Glomerular endothelial cell (primary cell): ENCODE measurements at regions not wholly inside any gene's neighbourhood (a gene's known extent, or its start where the extent isn't known, plus 50 kb on each side); places are given as distances from the start of the nearest gene placed in this dataset.

Source experiments
- DNase-seq: peaks from one replicate; pipeline ENCODE4 v3.0.0-alpha.2; 2011; ENCODE audit warnings: low read depth, low spot score; ENCODE audit errors: extremely low read depth

DNA sequence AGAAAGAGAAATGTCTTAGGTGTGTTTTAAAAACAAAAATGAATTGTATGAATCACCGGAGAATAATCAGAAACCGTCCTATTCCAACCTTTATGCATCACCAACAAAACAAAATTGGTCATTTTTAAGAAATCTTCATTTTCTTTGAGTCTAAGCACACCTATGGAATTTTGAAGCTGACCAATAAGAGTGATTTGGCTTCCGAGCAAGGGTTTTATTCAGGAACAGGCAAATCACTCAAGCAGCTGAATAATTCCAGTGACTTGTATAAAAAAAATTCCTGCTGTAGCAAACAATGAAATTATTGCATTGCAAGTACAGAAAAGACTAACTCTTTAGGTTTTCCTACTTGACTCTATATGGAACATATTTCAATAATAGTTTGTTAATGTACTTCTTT is 83.8 kb upstream of the FNDC3B start:
- no peak for DNase-seq

DNA sequence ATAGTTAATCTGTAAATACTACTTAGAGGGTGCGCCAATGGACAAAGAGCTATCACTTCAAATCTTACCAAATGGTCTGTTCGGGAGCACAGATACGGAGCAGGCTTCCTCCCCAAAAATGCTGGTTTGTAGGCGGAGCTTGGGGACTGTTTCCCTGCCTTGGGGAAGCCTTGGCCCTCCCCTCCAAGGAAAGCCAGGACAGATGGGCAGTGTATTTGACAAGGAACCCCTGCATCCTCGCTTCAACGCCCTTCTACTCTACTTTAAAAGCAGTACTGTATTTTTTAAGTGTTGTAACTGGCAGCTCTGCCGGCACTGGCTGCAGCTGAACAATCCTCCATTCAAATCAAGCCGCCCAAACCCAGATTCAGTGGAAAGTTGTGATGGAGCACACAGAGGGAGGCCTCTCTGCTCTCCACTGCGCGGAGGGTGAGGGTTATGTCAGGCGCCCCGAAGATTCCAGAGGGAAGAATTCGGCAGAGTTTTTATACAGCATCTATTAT is 83.1 kb upstream of the FNDC3B start:
- DNase-seq: no peak

DNA sequence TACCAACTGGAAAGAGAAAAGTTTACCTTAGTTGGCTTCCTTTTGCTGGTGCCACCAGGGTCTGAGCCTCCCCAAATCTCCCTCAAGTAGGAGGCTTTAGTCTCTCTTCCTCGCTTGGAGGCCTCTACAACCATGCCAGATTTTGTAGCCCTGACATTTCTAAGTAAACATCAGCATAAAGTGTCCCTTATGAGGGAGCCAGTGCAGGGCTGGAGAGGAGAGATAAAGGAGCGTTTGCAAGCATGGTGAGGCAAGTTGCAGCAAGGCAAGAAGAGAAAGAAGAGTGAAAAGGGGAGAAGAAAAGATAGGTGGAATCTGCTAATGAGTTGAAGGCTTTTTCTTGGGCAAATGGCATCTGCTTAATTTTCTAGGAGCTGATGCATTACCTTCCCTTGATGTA is 82.7 kb upstream of the FNDC3B start:
- no peak for DNase-seq

DNA sequence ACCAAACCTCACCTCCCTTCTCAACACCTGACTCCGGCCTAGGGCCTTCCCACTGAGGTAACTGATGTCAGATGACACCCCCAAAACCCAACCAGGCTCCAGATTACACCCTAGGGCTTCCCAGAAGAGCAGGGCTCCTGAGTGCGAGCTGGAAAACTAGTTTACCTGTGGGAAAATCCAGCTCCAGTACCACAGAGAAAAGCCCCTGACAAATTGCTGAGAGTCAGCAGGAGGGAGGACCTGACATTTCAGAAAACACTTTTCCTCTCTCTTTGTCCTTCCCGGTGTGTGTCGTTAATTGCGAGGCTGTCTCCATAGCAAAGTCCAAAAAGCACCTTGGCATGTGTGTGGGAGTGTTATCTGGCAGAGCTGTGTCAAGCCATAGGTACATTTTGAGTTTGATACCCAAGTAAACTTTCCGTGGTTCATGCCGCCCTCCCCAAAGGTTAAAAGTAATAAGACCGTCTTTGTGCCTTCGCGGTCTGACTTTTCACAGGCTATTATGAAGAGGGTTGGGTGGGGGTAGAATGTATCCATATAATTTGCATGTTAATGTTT is 79.8 kb upstream of the FNDC3B start:
- no peak for DNase-seq

DNA sequence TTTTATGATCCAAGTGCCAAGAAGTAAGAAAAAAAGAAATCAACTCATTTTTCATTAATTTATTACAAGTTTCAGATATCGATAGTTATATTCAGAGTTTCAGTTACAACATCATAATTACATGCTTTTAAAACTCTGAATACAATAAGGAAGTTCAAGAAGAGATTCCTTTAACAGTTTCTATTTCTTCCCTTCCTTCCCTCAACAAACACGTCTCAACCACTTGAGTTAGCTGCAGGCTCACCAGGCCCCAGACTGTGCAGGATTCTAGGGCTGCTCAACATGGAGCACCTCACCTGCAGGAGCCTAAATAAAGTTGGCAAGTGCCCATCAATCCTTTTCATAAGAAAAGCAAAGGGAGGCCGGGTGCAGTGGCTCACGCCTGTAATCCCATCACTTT is 79.2 kb upstream of the FNDC3B start:
- DNase-seq: no peak

DNA sequence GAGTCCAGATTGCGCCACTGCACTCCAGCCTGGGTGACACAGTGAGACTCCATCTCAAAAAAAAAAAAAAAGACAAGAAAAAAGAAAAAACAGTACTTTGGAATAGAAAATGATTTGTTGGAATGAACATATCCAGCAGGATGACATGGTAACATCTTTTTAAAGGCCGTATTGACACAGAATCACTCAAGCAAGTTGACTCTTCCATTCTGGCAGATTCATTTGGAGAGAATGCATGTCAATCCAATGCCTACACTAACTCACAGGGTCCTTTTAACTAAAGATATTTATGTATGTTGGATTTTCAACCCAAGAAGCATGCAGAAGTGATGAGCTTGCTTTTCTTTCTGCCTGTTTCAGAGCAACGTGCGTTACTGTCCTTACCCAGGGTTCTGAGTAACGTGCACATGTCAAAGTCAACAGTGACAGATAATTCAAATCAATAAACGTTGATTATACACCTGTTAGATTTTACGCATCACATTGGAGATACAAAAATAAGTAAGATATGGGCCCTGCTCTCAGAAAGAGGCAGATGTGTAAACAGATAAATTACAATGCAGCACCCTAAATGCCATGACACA is 77.1 kb upstream of the FNDC3B start:
- no peak for DNase-seq

DNA sequence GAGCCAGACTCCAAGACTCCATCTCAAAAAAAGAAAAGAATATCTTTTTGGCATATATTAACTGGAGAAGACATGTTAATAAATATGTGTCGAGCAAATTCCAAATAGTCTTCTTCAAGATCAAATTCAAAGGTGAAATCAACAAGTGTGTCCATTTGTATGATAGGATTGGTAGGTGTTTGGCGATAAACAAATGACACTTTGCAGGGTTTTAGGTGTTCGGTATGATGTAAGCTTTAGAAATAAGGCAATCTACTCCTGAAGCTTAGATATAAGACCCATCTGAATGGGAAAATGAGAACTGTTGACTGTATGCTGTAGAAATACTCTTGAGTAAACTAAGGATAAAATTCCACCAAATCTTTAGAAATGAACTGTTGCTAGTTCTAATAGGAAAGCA is 75.8 kb upstream of the FNDC3B start:
- no peak for DNase-seq

DNA sequence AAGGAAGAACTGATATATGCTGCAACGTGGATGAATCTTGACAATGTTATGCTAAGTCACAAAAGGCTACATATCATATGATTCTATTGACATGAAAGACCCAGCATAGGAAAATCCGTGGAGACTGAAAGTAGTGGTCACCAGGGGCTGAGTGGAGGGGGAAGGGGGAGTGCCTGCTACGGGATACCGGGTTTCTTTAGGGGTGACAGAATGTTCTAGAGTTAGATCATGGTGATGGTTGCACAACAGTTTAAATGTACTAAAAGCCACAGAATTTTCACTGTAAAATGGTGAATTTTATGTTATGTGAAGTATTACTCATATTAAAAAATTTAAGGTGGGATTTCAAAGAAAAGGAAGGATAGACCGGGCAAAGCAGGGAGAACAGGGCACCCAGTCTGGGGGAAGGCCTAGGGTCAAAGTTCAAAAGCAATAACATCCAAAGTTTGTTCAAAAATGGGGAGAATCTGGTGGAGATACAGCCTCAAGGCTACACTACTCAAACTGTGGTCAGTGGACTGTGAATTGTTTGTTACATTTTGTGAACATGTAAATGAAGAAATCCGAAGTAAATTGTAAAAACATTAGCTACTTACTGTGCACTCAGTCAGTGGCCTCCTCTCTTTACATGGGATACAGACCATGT is 74.2 kb upstream of the FNDC3B start:
- DNase-seq: no peak

DNA sequence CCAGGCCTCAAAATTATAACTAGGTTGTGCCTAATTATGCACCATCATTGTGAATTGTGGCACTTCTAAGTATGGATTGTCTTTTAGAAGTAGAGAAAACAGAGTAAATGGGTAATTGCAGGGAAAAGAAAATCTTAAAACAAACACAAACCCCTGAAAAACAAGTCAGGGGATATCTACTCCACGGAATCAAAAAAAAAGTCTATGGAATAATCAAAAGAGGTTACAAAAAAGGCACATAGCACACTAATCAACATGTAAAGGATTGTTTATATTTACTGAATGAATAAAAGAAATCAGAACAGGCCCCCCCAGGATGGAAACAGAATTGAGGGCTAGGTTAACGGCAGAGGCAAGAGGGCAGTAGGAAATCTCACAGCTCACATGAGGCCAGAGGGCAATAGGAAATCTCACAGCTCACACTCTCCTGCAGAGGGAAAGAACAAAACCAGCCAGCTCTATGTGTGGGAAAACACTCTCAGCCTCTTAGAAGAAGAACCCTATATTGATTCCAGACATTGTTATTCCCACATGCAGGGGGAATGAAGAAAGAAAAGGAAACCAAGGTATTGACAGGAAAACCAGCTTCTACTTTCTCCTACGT is 72.7 kb upstream of the FNDC3B start:
- no peak for DNase-seq

DNA sequence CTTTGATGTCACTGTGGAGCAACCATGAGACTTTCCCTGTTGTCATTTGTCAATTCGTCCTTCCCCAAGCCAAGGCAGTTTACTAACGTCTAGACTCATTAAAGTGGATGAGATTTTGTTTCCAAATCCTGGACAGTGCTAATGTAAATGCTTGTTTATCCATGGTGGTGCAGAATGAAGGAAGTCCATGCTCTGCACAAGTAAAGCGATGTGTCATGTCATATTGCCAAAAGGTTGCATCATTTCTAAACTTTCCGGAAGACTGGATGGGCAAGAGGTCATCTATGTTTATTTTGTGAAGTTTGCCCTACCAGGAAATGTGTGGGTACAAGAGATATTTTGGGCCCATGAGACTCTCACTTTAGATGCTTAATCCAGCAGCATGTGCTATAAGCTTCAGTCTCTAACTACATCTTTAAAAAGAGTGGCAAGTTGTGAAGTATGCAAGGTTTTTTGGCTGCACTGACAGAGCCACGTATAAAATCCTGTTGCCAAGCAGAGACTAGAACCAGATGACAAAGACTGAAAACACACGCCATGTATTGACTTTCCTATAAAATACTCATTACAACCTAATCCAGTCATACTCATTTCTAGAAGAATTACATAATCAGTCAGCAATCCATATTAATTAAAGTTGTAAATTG is 72.1 kb upstream of the FNDC3B start:
- DNase-seq: no peak

DNA sequence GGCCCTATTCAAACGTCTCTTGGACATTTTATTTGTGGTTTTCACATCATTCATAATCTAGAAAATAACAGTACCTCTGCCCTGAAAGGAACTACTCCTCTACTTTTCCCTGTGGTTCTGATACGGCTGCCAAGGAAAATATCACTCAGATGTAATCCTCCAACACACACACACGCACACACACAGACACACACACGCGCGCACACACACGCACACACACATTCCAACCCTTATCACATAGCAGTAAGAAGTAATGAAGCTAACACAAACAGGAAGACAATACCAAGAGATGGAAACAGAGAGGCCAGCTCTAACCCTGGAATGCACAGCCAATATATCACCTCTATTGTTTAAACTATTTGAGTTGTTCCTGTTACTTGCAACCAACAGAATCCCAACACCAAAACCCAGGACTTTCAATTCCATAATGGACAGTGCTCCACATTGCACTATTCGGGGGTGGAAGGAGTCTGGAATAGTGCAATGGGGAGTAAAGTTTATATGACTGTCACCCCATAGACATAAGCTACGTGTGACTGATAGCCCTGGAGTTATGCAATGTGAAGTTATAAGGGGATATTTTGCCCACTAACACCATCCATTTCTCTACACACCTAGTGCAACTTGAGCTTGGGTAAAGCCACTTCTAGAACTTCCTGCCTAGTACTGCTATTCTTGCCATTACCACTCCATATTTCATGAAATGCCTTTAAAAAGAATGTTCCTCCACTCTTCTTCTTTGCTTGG is 71.3 kb upstream of the FNDC3B start:
- no peak for DNase-seq

DNA sequence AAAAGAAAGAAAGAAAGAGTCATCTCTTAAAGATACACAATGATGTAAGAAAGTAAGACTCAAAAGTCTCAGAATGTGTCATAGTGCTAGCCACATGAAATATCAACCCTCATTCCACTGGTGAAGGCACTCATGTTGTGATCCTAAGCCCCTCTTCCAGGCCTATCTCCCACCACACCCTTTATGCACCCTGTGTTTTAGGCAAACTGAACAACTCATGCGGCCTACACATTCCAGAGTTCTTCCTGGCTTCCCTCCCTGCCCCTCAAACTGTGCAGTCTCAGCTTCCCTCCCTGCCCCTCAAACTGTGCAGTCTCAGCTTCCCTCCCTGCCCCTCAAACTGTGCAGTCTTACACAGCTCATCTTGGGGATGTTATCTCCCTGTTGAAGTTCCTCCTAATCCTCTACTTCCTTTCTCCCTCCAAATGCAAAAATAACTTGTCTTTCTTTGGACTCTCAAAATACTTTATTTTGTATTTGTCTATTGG is 69.0 kb upstream of the FNDC3B start:
- DNase-seq: no peak

DNA sequence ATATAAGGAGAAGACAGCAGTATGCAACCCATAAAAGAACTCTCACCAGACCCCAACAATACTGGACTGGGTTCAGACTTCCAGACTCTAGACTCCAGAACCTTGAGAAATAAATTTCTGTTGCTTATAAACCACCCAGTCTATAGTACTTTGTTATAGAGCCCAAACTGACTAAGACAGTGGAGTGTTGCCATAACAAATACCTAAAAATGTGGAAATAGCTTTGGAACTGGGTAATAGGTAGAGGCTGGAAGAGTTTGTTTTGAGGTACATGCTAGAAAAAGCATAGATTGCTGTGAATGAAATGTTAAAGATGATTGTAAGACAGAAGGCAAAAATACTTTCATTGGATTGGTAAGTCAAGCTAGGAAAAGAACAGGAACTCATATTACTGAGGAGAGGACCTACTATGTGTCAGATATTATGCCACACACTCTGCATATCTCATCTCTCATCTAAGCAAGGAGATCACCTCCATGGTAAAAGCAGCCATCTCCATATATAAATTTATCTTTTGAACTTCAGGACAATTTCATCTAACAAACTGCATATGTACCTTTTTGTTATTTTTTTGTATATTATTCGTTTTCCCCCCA is 67.4 kb upstream of the FNDC3B start:
- no peak for DNase-seq

DNA sequence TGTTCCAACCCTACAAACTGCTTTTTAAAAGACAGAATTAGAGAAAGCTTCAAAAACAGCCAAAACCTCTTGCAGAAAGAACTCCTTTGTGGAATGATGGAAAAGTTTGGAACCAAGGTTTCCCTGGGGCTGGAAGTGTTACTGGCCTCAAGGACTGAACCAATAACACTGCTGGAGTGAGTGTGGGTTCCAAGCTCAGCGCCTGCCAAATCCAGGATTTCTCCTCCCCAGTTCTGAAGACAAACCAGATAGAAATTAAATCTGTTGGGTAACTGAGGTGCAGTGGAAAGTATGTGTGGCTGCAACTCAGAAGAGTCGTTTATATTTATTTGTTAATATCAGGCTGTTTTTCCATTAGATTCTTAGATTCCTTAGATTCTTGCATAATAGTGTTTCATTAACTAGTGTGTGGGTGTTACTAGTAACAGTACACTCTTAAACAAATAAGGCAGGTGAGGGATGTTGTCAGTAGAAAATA is 66.5 kb upstream of the FNDC3B start:
- no peak for DNase-seq

DNA sequence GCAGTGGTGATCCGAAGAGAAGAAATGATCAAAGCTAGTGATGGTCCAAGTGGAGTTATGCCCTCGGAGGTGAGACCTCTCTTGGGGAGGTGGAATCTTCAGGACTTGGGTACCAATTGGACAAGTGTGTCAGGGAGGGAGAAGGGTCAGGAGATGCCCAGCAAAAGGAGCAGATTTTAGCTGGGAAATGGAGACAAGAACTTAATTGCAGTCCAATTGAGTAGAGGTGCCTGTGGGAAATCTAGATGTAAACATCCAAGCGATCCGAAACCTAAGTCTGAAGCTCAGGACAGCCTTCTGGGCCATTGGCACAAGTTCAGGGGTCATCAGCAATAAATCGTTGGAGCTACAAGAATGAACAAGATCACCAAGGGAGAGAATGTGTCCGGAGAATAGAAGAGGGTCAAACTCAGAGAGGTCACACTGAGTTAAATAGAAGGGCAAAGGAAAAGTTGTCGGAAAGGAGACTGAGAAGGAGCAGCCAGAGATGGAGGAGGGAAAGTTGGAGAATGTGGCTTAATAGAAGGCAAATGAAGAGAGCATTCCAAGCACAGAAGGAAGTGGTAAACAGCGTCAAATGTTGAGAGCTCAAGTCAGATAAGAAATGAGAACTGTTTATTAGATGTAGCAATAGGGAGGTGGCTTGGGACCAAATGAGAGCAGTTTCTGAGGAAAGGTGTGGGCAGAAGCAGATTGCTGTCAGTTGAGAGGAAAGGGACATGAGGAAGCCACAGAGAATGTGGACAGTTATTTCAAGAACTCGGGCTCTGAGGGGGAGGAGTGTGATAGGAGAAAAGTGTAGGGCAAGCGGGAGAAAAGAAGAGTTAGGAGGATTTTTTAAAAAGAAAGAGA is 64.2 kb upstream of the FNDC3B start:
- DNase-seq: no peak

DNA sequence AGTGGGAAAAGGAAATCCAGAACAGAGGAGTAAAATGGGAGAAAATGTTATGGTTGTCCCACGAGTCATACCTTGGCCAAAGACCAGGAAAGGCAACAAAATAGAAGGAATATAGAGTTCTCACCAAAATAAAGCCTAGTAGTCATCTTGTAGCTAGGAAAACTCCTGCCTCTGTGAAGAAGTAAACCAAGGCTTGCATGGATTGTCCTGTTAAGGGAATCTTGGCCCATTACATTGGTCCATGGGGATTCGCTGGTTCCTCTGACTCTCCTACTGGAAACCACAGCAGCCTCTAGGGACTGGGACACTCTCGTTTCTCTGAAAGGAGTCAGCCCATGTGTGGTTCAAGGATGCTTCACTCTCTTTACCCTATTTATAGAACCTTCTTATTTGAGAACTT is 62.9 kb upstream of the FNDC3B start:
- no peak for DNase-seq

DNA sequence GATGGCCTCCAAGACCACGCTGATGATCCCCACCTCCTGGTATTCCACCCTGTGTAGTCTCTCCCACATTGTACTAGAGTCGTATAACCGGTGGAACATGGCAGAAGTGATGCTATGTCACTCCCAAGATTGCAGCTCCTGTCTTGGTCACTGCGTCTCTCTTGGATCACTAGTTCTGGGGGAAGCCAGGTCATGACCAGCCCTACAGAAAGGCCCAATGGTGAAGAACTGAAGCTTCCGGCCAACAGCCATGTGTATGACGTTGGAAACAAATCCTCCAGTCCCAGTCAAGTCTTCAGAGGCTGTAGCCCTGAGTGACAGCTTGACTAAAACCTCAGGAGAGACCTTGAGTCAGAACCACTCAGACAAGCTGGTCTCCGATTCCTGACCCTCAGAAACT is 61.9 kb upstream of the FNDC3B start:
- no peak for DNase-seq

DNA sequence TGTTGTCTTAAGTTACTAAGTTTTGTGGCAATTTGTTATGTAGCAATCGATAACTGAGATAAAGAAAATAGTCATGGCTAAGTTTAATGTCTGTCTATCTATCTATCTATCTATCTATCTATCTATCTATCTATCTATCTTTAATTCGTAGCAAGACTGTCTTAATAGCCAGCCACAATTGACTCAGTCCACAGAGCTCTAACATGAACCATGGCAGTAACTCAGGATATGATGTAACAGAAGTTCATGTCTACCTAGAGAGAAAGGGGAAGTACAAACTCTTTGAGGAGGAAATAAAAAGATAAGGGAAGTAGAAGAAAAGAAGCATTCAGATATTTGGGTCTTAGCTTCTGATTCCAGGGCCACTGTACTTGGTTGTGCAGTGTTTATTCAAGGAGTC is 61.5 kb upstream of the FNDC3B start:
- DNase-seq: no peak

DNA sequence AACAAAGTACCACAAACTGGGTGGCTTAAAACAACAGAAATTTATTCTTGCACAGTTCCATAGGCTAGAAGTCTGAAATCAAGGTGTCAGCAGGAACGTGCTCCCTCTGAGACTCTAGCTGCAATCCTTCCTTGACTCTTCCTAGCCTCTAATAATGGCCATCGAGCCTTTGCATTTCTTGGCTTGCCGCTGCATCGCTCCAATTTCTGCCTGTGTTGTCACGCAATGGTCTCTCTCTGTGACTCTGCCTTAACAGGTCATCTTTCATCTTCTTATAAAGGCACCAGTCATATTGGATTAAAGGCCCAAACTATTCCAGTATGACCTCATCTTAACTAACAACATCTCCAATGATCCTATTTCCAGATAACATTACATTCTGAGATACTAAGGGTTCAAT is 61.0 kb upstream of the FNDC3B start:
- no peak for DNase-seq
